ENCODE measurements at regions not wholly inside any gene's neighbourhood (a gene's known extent, or its start where the extent isn't known, plus 50 kb on each side); places are given as distances from the start of the nearest gene placed in this dataset.
"Not testable (repeated sequence)": the region's sequence is repeated elsewhere in the genome, so short reads cannot be mapped to it uniquely, and the experiment has no call there.

- not testable (repeated sequence) for TF ChIP-seq CTCF (IDR thresholded peaks at IDR 0.05); CHD2 (IDR thresholded peaks at IDR 0.05; ENCODE audit: low read length, partially characterized antibody); POLR2AphosphoS5 (IDR thresholded peaks at IDR 0.05; ENCODE audit: low read depth, low read length); EP300 (IDR thresholded peaks at IDR 0.05; ENCODE audit: borderline replicate concordance in 1 of 2, low read depth in 1 of 2, low read length in 1 of 2); RFX5 (IDR thresholded peaks at IDR 0.05; ENCODE audit: low read length); MEF2A (IDR thresholded peaks at IDR 0.05; ENCODE audit: borderline replicate concordance, low read depth); EZH2phosphoT487 (IDR thresholded peaks at IDR 0.05; ENCODE audit: borderline replicate concordance, low read depth); ELF1 (IDR thresholded peaks at IDR 0.05); MAX (IDR thresholded peaks at IDR 0.05; ENCODE audit: low read depth); TAF1 (IDR thresholded peaks at IDR 0.05; ENCODE audit: borderline replicate concordance, low read depth, low read length); GABPA (IDR thresholded peaks at IDR 0.05; ENCODE audit: low read depth); YY1 (IDR thresholded peaks at IDR 0.05; ENCODE audit: low read depth); RAD21 (IDR thresholded peaks at IDR 0.05; ENCODE audit: low read length); SMC3 (IDR thresholded peaks at IDR 0.05; ENCODE audit: low read depth, low read length)
Measured at GRCh38 chr6:5873976-5874375, 132.7 kb downstream of the NRN1 start.

All from SK-N-SH (cell line).